ENCODE measurements at regions not wholly inside any gene's neighbourhood (a gene's known extent, or its start where the extent isn't known, plus 50 kb on each side); places are given as distances from the start of the nearest gene placed in this dataset.
"Not testable (repeated sequence)": the region's sequence is repeated elsewhere in the genome, so short reads cannot be mapped to it uniquely, and the experiment has no call there.

DNA sequence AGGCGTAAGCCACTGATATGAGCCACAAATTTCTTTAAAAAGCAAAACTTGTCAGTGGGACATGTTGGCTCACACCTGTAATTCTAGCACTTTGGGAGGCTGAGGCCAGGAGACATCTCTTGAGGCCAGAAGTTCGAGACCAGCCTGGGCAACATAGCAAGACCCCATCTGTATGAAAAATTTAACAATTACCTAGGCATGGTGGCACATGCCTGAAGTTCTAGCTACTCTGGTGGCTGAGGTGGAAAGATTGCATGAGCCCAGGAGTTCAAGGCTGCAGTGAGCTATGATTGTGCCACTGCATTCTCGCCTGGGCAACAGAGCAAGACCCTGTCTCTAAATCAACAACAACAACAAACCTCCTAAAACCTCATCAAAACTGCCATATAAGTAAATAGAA lies 147.6 kb upstream of the BARHL2 start:
- no peak for DNase-seq (ENCODE audit: low spot score)

DNA sequence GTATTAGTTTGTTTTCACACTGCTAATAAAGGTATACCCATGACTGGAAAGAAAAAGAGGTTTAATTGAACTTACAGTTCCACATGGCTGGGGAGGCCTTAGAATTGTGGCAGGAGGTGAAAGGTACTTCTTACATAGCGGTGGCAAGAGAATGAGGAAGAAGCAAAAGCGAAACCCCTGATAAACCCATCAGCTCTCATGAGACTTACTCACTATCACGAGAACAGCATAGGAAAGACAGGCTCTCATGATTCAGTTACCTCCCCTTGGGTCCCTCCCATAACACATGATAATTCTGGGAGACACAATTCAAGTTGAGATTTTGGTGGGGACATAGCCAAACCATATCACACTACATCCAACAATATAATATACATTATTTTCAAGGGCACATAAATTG lies 145.7 kb upstream of the BARHL2 start:
- DNase-seq (ENCODE audit: low spot score), result no peak

DNA sequence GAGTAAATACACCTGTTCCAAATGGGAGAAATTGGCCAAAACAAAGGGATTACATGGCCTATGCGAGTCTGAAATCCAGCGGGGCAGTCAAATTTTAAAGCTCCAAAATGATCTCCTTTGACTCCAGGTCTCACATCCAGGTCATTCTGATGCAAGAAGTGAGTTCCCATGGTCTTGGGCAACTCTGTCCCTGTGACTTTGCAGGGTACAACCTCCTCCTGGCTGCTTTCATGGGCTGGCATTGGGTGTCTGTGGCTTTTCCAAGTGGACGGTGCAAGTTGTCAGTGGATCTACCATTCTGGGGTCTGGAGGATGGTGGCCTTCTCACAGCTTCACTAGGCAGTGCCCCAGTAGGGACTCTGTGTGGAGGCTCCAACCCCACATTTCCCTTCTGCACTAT lies 144.3 kb upstream of the BARHL2 start:
- DNase-seq (ENCODE audit: low spot score), result not testable (repeated sequence)

GRCh38 chr1:90856463-90857007 lies 139.4 kb upstream of the BARHL2 start:
- no peak for DNase-seq (ENCODE audit: low spot score)

DNA sequence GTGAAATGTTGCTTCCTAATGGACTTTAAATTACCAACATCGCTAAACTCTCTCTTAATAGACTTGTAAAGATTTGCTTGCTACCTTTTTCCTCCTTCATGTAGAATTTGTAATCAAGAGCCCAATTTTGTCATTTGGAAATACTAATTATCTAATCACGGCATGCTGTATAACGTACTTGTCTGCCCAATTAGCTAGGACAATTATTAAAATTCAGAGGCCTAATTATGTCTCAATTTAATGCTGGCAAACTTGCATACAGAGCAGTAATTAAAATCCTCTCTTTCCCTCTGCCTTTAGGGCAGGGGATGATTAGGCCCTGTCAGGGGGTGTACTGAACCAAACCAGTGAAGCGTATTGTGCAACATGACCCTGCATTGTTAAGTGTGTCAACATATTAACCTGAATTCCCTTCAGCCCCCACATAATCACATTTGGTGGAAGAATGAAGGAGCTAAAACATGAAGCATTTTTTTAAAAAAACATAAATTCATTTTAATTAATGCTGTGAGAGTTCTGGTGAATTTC lies 137.4 kb upstream of the BARHL2 start:
- DNase-seq (ENCODE audit: low spot score), result no peak

GRCh38 chr1:90851711-90852050 lies 134.6 kb upstream of the BARHL2 start:
- no peak for DNase-seq (ENCODE audit: low spot score)

- DNase-seq (ENCODE audit: low spot score), result no peak
Measured at GRCh38 chr1:90850898-90851710, 134.0 kb upstream of the BARHL2 start.

DNA sequence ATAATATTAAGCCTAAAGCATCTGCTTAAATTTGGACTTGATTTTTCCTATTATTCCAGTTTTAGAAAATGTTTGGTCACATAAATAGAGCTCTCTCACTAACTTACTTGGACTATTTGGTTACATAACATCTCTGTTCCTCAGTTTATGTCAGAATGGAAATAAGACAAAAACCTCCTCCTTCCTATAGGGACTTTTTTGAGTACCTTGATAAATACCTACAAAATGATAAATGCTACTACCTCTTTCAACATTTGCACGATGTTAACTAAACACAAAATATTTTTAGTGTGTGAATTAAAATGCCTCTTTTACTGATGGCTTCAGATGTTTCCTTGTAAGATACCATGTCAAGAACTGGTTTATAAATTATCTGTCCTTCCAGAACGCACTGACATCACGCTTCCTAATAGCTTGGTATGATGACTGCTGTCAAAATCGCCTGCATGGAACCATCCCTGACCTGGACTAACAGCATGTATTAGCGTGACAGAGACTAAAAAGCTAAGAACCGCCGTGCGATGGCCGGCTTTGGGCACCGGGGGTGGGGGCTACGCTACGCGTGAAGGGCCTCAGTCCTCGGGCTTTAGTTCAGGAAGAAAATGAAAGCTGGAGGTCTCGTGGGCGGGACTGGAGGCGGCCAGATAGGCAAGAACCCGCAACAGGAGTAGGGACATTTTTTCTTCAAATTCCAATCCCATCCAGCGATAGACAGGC lies 133.2 kb upstream of the BARHL2 start:
- DNase-seq (ENCODE audit: low spot score), result no peak

- DNase-seq (ENCODE audit: low spot score), result no peak
Measured at GRCh38 chr1:90841473-90841872, 124.4 kb upstream of the BARHL2 start.

DNA sequence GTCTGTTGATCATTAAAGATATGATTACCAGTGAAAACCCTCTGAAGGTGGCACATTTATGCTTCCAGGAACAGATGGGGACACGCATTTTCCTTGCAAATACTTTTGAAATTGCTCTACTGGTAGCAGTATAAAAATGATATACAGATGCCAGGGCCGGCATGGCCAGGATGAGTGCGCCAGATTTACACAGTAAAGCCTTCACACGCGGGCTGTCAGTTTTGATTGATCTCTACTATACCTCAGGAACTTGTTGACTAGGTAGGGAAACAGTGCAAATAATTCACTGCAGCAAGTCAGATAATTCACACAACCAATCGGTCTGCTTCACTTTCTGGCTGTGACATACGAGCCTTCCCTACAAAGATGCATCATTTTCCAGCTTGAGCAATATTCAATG lies 123.2 kb upstream of the BARHL2 start:
- DNase-seq (ENCODE audit: low spot score), result no peak

GRCh38 chr1:90839323-90839722 lies 122.2 kb upstream of the BARHL2 start:
- DNase-seq (ENCODE audit: low spot score), result no peak

- DNase-seq (ENCODE audit: low spot score), result no peak
Measured at GRCh38 chr1:90838720-90839119, 121.6 kb upstream of the BARHL2 start.

- no peak for DNase-seq (ENCODE audit: low spot score)
Measured at GRCh38 chr1:90837420-90837819, 120.3 kb upstream of the BARHL2 start.

DNA sequence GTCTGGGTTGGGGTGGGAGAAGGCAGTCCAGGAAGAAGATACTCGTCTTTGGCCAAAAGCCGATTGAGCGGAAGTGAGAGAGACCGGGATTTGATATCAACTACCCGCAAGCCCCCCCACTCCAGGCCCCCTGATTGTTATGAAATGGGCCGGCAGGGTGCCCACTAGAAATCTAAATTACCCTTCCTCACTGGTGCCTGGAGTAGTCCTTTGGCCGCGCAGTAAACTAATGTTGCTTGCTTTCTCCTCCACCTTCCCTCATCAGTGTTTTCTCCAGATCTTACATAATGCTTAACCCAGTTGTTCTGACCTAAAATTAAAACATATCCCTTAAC lies 119.2 kb upstream of the BARHL2 start:
- DNase-seq (ENCODE audit: low spot score), result no peak

GRCh38 chr1:90835661-90836344 lies 118.7 kb upstream of the BARHL2 start:
- no peak for DNase-seq (ENCODE audit: low spot score)

- DNase-seq (ENCODE audit: low spot score), result no peak
Measured at GRCh38 chr1:90834886-90835660, 118.0 kb upstream of the BARHL2 start.

- DNase-seq (ENCODE audit: low spot score), result no peak
Measured at GRCh38 chr1:90834354-90834885, 117.3 kb upstream of the BARHL2 start.

DNA sequence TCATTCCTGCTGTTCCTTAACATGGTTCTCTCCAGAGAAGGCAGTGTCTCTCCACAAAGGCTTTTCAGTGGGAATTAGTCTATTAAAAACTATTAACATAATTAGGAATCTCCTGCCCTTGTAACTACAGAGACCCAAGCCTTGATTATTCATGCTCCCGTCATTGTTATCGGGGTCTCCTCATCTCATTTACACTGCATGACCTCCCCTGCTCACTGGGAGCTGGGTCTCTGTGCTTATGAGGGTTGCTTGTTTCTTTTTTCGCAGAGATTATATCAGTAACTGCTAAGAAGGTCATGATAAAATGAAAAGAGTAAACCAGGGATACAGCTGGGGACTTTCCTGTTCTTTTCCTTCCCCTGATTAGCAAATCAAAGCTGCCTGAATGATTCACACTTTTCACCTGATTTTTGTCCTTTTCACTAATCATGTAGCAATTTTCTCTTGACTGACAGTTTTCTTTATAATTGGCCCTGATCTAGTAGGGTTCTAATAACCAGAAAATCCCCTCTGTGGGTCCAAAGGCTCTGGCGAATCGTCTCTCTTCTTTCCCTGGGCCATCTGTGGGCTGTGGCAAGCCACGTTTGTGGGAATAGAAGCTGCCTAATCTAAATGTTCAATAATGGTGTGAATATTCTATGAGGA lies 116.5 kb upstream of the BARHL2 start:
- DNase-seq (ENCODE audit: low spot score), result no peak

GRCh38 chr1:90831910-90832309 lies 114.8 kb upstream of the BARHL2 start:
- DNase-seq (ENCODE audit: low spot score), result no peak

GRCh38 chr1:90826834-90827233 lies 109.7 kb upstream of the BARHL2 start:
- DNase-seq (ENCODE audit: low spot score), result no peak

- DNase-seq (ENCODE audit: low spot score), result no peak
Measured at GRCh38 chr1:90826024-90826423, 108.9 kb upstream of the BARHL2 start.

Data from HT-29 (cell line).